ENCODE measurements at regions not wholly inside any gene's neighbourhood (a gene's known extent, or its start where the extent isn't known, plus 50 kb on each side); places are given as distances from the start of the nearest gene placed in this dataset.
A peak's percentile ranks its signal among the peaks of the same experiment; 100 is the strongest.
"Not testable (repeated sequence)": the region's sequence is repeated elsewhere in the genome, so short reads cannot be mapped to it uniquely, and the experiment has no call there.

DNA sequence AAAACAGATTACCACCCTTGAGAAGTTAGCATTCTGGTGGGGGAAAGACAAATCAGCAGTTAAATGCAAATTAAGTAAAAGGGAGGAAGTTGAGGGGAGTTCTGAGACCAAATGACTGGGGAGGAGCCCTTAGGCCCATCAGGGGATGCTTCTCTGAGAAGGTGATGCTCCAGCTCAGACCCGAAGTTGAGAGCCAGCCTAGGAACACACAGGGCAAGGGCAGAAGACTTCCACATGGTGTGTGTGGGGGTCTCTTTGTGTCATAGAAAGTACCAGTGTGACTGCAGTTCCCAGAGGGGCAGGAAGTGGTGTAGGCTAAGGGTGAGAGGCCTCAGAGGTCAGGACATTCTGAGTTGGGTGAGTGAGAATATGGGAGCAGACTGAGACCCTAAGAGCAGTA, 137.3 kb downstream of the KLRB1 start:
- not testable (repeated sequence) for H3K36me3 Mint-ChIP-seq (ENCODE audit: low read depth); H3K27ac Mint-ChIP-seq; H3K9me3 Mint-ChIP-seq; H3K4me1 Mint-ChIP-seq; H3K4me3 Mint-ChIP-seq; H3K27me3 Mint-ChIP-seq (ENCODE audit: low read depth)

GRCh38 chr12:9469956-9470355, 137.8 kb downstream of the KLRB1 start:
- not testable (repeated sequence) for H3K4me1 Mint-ChIP-seq; H3K36me3 Mint-ChIP-seq (ENCODE audit: low read depth); H3K4me3 Mint-ChIP-seq

DNA sequence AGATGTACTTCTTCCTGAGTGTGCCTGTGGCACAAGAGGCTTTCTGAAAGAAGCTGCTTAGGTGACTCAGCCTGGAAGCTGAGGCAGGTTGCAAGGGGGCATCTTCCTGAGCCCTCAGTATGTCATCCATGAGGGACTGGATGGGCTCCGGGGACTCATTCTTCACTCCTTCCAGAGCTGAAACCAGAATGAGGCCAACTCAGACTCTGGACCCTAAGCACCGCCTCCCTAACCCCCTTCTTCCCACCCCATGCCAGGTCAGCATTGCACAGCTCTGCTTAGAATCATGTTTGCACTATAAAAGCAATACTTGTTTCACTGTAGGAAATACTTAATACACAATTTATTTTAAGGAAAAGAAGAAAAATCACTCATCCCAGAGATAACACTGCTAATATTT, 138.3 kb downstream of the KLRB1 start:
- not testable (repeated sequence) for H3K4me1 Mint-ChIP-seq; H3K9me3 Mint-ChIP-seq; H3K27ac Mint-ChIP-seq; H3K4me3 Mint-ChIP-seq; H3K36me3 Mint-ChIP-seq (ENCODE audit: low read depth); H3K27me3 Mint-ChIP-seq (ENCODE audit: low read depth)

More at GRCh38 chr12:9469956-9470355, 137.8 kb downstream of the KLRB1 start:
- not testable (repeated sequence) for H3K27ac Mint-ChIP-seq; H3K9me3 Mint-ChIP-seq; H3K27me3 Mint-ChIP-seq (ENCODE audit: low read depth)

DNA sequence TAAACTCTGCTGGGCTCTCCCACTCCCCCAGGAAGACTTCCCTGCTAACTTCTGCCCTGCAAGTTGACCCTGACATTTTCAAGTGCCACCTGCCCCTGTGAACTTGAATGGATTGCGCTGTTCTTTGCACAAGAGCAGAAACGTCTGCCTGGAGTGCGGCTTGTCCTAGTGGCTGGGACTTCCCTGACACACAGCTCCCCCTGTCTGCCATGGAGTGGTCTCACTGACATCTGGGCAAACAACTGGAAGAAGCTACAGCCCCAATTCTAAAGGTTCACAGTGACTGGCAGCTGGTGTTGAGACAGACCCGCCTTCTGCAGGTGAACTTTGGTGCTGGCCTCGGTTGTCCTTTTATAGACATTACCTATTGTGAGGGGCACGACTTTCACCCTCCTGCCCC, 138.7 kb downstream of the KLRB1 start:
- H3K27ac Mint-ChIP-seq: peak overlapping the region in 2 of 3 experiments; percentile 20 to 30
- H3K9me3 Mint-ChIP-seq; H3K4me3 Mint-ChIP-seq; H3K27me3 Mint-ChIP-seq (ENCODE audit: low read depth); H3K36me3 Mint-ChIP-seq (ENCODE audit: low read depth); H3K4me1 Mint-ChIP-seq: not testable (repeated sequence)
- TF ChIP-seq, protein P1, sequence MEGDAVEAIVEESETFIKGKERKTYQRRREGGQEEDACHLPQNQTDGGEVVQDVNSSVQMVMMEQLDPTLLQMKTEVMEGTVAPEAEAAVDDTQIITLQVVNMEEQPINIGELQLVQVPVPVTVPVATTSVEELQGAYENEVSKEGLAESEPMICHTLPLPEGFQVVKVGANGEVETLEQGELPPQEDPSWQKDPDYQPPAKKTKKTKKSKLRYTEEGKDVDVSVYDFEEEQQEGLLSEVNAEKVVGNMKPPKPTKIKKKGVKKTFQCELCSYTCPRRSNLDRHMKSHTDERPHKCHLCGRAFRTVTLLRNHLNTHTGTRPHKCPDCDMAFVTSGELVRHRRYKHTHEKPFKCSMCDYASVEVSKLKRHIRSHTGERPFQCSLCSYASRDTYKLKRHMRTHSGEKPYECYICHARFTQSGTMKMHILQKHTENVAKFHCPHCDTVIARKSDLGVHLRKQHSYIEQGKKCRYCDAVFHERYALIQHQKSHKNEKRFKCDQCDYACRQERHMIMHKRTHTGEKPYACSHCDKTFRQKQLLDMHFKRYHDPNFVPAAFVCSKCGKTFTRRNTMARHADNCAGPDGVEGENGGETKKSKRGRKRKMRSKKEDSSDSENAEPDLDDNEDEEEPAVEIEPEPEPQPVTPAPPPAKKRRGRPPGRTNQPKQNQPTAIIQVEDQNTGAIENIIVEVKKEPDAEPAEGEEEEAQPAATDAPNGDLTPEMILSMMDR (IDR thresholded peaks at IDR 0.05; ENCODE audit: unreplicated experiment in 3 of 3): peak; percentile 47 to 56 (median 55)

DNA sequence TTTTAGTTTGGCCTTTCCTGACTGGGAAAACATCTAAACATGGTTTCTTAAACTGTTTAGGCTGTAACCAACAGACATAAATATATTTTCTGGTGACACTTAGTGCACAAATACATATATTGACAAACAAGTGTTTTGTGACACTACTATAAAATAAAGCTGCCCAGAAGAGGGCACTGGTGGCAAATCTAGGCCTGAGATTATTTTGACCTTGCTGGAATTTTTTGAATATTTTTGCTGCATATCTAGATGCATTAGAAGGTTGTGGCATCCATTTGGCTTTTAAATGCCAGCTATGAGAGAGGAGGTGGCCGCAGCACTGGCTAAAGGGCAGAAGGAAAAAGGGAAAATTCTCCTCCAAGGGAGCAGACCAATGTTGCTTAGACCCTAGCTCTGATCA, 139.6 kb downstream of the KLRB1 start:
- H3K4me1 Mint-ChIP-seq; H3K27me3 Mint-ChIP-seq (ENCODE audit: low read depth); H3K36me3 Mint-ChIP-seq (ENCODE audit: low read depth); H3K9me3 Mint-ChIP-seq; H3K27ac Mint-ChIP-seq; H3K4me3 Mint-ChIP-seq: not testable (repeated sequence)

DNA sequence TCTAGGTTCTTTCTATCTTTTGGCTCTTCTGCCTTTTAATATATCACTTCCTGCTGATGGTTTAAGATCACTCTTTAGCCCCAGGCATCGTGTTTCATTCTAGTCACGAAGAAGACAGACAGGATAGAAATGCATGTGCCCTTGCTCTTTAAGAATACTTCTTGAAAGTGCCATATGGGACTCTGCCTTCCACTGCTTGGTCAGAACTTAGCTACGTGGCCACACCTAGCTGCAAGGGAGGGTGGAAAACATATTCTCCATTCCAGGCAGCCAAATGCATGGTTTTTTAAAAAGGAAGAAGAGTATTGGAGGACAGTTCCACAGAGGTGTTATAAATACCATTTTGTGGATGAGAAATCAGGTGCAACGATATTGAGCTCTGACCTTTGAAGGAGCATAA, 143.3 kb downstream of the KLRB1 start:
- Mint-ChIP-seq H3K4me3 (no peak overlapping the region), H3K27ac (no peak overlapping the region), H3K27me3 (ENCODE audit: low read depth) (no peaks in the 10 kb centered on the region), H3K9me3 (no peaks in the 10 kb centered on the region), H3K36me3 (ENCODE audit: low read depth) (no peaks in the 10 kb centered on the region), H3K4me1 (peaks cover 7% of the 10 kb centered on the region)
- TF ChIP-seq, protein P1 (IDR thresholded peaks at IDR 0.05; ENCODE audit: unreplicated experiment in 3 of 3): no peak

GRCh38 chr12:9455516-9455915, 152.2 kb downstream of the KLRB1 start:
- H3K9me3 Mint-ChIP-seq; H3K4me3 Mint-ChIP-seq; H3K27me3 Mint-ChIP-seq (ENCODE audit: low read depth); H3K4me1 Mint-ChIP-seq; H3K27ac Mint-ChIP-seq; H3K36me3 Mint-ChIP-seq (ENCODE audit: low read depth): not testable (repeated sequence)

DNA sequence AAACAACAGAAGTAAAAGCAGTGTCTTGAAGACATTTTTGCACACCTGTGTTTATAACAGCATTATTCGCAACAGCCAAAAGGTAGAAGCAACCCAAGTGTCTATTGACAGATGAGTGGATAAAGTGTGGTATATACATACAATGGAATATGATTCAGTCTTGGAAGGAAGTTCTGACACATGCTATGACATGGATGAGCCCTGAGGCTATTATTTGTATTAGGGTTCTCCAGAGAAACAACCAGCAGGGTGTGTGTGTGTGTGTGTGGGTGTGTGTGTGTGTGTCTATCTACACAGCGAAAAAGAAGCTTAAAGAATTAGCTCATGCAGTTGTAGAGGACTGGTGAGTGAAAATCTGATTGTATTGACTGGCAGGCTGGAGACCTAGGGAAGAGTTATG, 153.7 kb downstream of the KLRB1 start:
- not testable (repeated sequence) for H3K27me3 Mint-ChIP-seq (ENCODE audit: low read depth); H3K4me3 Mint-ChIP-seq; H3K4me1 Mint-ChIP-seq; H3K36me3 Mint-ChIP-seq (ENCODE audit: low read depth); H3K27ac Mint-ChIP-seq; H3K9me3 Mint-ChIP-seq

GRCh38 chr12:9450127-9450567, 157.6 kb downstream of the KLRB1 start:
- not testable (repeated sequence) for H3K27ac Mint-ChIP-seq; H3K36me3 Mint-ChIP-seq (ENCODE audit: low read depth); H3K27me3 Mint-ChIP-seq (ENCODE audit: low read depth); H3K9me3 Mint-ChIP-seq; H3K4me3 Mint-ChIP-seq
- peaks cover 17% of the 10 kb centered on the region for H3K4me1 Mint-ChIP-seq

DNA sequence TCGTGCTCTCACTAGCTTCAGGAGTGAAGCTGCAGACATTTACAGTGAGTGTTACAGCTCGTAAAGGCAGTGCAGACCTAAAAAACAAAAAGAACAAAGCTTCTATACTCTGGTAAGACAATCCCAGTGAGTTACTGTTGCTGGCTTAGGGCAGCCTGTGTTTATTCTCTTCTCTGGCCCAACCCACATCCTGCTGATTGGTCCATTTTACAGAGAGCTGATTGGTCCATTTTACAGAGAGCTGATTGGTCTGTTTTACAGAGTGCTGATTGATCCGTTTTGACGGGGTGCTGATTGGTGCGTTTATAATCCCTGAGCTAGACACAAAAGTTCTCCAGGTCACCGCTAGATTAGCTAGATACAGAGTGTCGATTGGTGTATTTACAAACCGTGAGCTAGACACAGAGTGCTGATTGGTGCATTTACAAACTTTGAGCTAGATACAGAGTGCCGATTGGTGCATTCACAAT, 158.0 kb downstream of the KLRB1 start:
- not testable (repeated sequence) for H3K36me3 Mint-ChIP-seq (ENCODE audit: low read depth); H3K9me3 Mint-ChIP-seq; H3K27me3 Mint-ChIP-seq (ENCODE audit: low read depth)
- H3K4me3 Mint-ChIP-seq: peak overlapping the region; percentile 72 to 98 (median 96)
- peak overlapping the region in 2 of 3 experiments; percentile 42 to 51 for H3K27ac Mint-ChIP-seq
- H3K4me1 Mint-ChIP-seq: peaks cover 17% of the 10 kb centered on the region
